GM23248 (cell line): ENCODE measurements at regions not wholly inside any gene's neighbourhood (a gene's known extent, or its start where the extent isn't known, plus 50 kb on each side); places are given as distances from the start of the nearest gene placed in this dataset.

Source experiments
- EZH2 ChIP-seq: fragments of 200-600 bp; sonication (generic); IDR thresholded peaks from 2 replicates; pipeline ENCODE4 v1.6.1; 2018; ENCODE audit warnings: antibody characterized with exemption, mild to moderate bottlenecking; ENCODE audit not compliant: insufficient read depth, poor library complexity, severe bottlenecking
- EZH2phosphoT487 ChIP-seq: fragments of 200-600 bp; sonication (generic); IDR thresholded peaks from 2 replicates; pipeline ENCODE4 v1.6.1; 2018; ENCODE audit warnings: antibody characterized with exemption, moderate library complexity, mild to moderate bottlenecking, low read depth; ENCODE audit not compliant: insufficient read depth

DNA sequence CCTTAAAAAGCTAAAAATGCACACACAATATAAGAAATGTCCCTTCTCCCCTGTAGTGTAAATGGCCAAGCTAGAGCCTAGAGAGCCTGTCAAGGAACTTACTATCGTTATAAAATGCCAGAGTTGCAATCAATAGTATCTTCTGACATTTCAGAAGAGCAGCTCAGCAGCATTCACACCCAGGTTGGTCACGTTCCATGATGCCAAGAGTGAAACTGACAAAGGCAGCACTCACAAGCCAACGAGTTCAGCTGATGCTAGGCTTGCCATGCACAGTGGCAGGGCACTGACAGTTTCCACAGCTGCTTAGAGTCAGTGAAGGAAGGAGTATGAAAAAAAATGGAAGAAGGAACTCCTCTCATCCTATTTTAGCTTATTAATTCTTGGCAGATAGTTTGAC, 331.4 kb upstream of the CCDC54 start:
- TF ChIP-seq EZH2phosphoT487 (no peak), EZH2 (no peak)
